ENCODE measurements at regions not wholly inside any gene's neighbourhood (a gene's known extent, or its start where the extent isn't known, plus 50 kb on each side); places are given as distances from the start of the nearest gene placed in this dataset.

- intact Hi-C loops (cut with DNase I), result no loop called here
- Histone ChIP-seq H3K9me3 (no peaks in the 10 kb centered on the region), H3K4me3 (no peak overlapping the region), H3K36me3 (no peaks in the 10 kb centered on the region), H3K27ac (no peak overlapping the region), H3K4me1 (ENCODE audit: insufficient read depth) (peaks cover 3% of the 10 kb centered on the region), H3K27me3 (no peaks in the 10 kb centered on the region)
- WGBS, 3 donors, result 66 to 91% (median 87%) methylated on average over 1 of the region's 1 CpG
- no peak for TF ChIP-seq EP300 (IDR thresholded peaks at IDR 0.05)
- no peak for TF ChIP-seq POLR2A (IDR thresholded peaks at IDR 0.05)
- TF ChIP-seq CTCF (IDR thresholded peaks at IDR 0.05), result no peak
- DNase-seq, result no peak
These were observed 127.4 kb downstream of the GLUL start for GRCh38 chr1:182264185-182264584.

GRCh38 chr1:182263706-182264105 is 127.9 kb downstream of the GLUL start:
- no peaks in the 10 kb centered on the region for H3K9me3 ChIP-seq
- 56 to 72% (median 72%) methylated on average over 1 of the region's 1 CpG for WGBS, 3 donors
- intact Hi-C loops (cut with DNase I), result no loop called here

GRCh38 chr1:182262425-182262824 is 129.2 kb downstream of the GLUL start:
- no peaks in the 10 kb centered on the region for H3K27me3 ChIP-seq
- no peak overlapping the region for H3K4me3 ChIP-seq
- WGBS, 3 donors, result 91 to 95% (median 92%) methylated on average over 1 of the region's 1 CpG
- DNase-seq, result no peak
- H3K27ac ChIP-seq, result no peak overlapping the region
- intact Hi-C loops (cut with DNase I), result no loop called here
- no peaks in the 10 kb centered on the region for H3K36me3 ChIP-seq
- TF ChIP-seq POLR2A (IDR thresholded peaks at IDR 0.05) (no peak), CTCF (IDR thresholded peaks at IDR 0.05) (no peak), EP300 (IDR thresholded peaks at IDR 0.05) (no peak)
- H3K9me3 ChIP-seq, result no peaks in the 10 kb centered on the region
- peaks cover 4% of the 10 kb centered on the region for H3K4me1 ChIP-seq (ENCODE audit: insufficient read depth)

More at GRCh38 chr1:182263706-182264105, 127.9 kb downstream of the GLUL start:
- Histone ChIP-seq H3K27ac (no peak overlapping the region), H3K4me3 (no peak overlapping the region), H3K27me3 (no peaks in the 10 kb centered on the region), H3K4me1 (ENCODE audit: insufficient read depth) (peaks cover 4% of the 10 kb centered on the region), H3K36me3 (no peaks in the 10 kb centered on the region)
- TF ChIP-seq POLR2A (IDR thresholded peaks at IDR 0.05) (no peak), CTCF (IDR thresholded peaks at IDR 0.05) (no peak), EP300 (IDR thresholded peaks at IDR 0.05) (no peak)
- no peak for DNase-seq

GRCh38 chr1:182261655-182262054 is 129.9 kb downstream of the GLUL start:
- 67 to 89% (median 81%) methylated on average over 1 of the region's 1 CpG for WGBS, 3 donors
- intact Hi-C loops (cut with DNase I), result no loop called here
- H3K4me3 ChIP-seq, result no peak overlapping the region
- no peaks in the 10 kb centered on the region for H3K36me3 ChIP-seq
- no peak for TF ChIP-seq EP300 (IDR thresholded peaks at IDR 0.05)
- no peak for TF ChIP-seq CTCF (IDR thresholded peaks at IDR 0.05)
- TF ChIP-seq POLR2A (IDR thresholded peaks at IDR 0.05), result no peak
- H3K27me3 ChIP-seq, result no peaks in the 10 kb centered on the region
- H3K4me1 ChIP-seq (ENCODE audit: insufficient read depth), result peaks cover 4% of the 10 kb centered on the region
- DNase-seq, result no peak
- no peak overlapping the region for H3K27ac ChIP-seq
- no peaks in the 10 kb centered on the region for H3K9me3 ChIP-seq

GRCh38 chr1:182260516-182260915 is 131.1 kb downstream of the GLUL start:
- TF ChIP-seq EP300 (IDR thresholded peaks at IDR 0.05) (no peak), CTCF (IDR thresholded peaks at IDR 0.05) (no peak), POLR2A (IDR thresholded peaks at IDR 0.05) (no peak)
- no peaks in the 10 kb centered on the region for H3K36me3 ChIP-seq
- no peaks in the 10 kb centered on the region for H3K9me3 ChIP-seq
- H3K4me1 ChIP-seq (ENCODE audit: insufficient read depth), result peaks cover 4% of the 10 kb centered on the region
- no peak for DNase-seq
- WGBS, 3 donors, result 83 to 96% (median 94%) methylated on average over 4 of the region's 4 CpGs
- H3K27me3 ChIP-seq, result no peaks in the 10 kb centered on the region
- H3K27ac ChIP-seq, result no peak overlapping the region
- intact Hi-C loops (cut with DNase I), result no loop called here
- no peak overlapping the region for H3K4me3 ChIP-seq

Measured in ovary (tissue), 7 donors.